GM12891 (cell line): ENCODE measurements at regions not wholly inside any gene's neighbourhood (a gene's known extent, or its start where the extent isn't known, plus 50 kb on each side); places are given as distances from the start of the nearest gene placed in this dataset.

ENCODE experiments used
- DNase-seq: peaks from one replicate; pipeline ENCODE4 v3.0.0; 2011; ENCODE audit warnings: low spot score; ENCODE audit not compliant: insufficient read length
- FAIRE-seq: peaks from 2 replicates; lab custom pipeline; 2011; peaks lifted over from hg19 to GRCh38; lab: Jason Lieb, UNC
- PAX5 ChIP-seq: IDR thresholded peaks from 2 replicates; pipeline ENCODE4 v1.6.1; 2011; ENCODE audit warnings: low read length, moderate library complexity, mild to moderate bottlenecking; ENCODE audit not compliant: insufficient read depth, severe bottlenecking
- POLR2A ChIP-seq: IDR thresholded peaks from 2 replicates; pipeline ENCODE4 v1.6.1; 2011; ENCODE audit warnings: low read depth, low read length, control low read depth
- POLR2AphosphoS5 ChIP-seq: IDR thresholded peaks from 2 replicates; pipeline ENCODE4 v1.6.1; 2011; ENCODE audit warnings: low read depth, low read length, control low read depth
- POU2F2 ChIP-seq: IDR thresholded peaks from 2 replicates; pipeline ENCODE4 v1.6.1; 2011; ENCODE audit warnings: low read depth, mild to moderate bottlenecking, control low read depth, low read length, moderate library complexity
- SPI1 ChIP-seq: IDR thresholded peaks from 2 replicates; pipeline ENCODE4 v1.6.1; 2011; ENCODE audit warnings: low read depth, low read length, control low read depth
- TAF1 ChIP-seq: IDR thresholded peaks from 2 replicates; pipeline ENCODE4 v1.6.1; 2011; ENCODE audit warnings: low read depth, low read length, control low read depth

DNA sequence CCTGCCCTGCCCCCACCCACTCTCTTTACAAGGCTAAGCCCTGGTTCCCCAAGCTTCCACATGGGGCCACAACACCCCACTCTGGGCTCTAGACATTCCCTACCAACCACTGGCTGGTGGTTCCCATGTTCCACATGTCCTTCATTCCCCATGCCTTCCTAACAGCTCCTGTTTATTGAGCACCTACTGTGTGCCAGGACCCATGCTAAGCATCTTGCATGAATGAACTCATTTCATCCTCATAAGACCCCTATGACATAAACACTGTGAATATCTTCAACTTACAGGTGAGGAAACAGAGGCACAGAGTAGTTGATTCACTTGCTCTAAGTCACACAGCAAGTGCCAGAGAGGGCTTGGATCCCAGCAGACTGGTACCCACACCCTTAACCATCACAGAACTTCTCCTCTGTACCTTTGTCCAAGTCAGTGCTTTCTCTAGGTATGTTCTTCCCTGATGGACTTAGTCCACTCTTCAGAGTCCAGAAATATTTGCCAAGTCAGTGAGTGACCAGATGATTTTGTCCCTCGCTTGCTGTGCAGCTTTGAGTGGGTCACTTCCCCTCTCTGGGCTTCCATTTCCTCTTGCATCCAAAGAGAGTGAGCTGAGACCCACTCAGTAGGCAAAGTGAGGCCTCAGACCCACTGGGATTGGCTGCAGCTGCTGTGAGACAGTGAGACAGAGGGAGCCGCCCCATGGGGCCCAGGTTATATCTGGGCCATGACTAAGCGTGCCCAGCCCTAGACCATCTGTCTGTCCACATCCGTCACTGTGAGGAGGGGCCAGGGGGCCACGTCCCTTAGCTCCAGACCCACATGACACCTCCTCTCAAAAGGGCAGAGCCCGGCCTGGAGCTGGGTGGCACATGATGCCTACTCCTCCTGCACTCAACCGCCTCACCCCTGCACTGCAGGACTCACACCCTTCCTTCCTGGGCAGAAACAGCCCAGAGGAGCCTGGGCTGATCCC, 132.4 kb downstream of the MN1 start:
- FAIRE-seq (no peak), DNase-seq (no peak)
- TF ChIP-seq PAX5 (no peak), SPI1 (no peak), POLR2A (no peak), TAF1 (no peak), POLR2AphosphoS5 (no peak), POU2F2 (no peak)

DNA sequence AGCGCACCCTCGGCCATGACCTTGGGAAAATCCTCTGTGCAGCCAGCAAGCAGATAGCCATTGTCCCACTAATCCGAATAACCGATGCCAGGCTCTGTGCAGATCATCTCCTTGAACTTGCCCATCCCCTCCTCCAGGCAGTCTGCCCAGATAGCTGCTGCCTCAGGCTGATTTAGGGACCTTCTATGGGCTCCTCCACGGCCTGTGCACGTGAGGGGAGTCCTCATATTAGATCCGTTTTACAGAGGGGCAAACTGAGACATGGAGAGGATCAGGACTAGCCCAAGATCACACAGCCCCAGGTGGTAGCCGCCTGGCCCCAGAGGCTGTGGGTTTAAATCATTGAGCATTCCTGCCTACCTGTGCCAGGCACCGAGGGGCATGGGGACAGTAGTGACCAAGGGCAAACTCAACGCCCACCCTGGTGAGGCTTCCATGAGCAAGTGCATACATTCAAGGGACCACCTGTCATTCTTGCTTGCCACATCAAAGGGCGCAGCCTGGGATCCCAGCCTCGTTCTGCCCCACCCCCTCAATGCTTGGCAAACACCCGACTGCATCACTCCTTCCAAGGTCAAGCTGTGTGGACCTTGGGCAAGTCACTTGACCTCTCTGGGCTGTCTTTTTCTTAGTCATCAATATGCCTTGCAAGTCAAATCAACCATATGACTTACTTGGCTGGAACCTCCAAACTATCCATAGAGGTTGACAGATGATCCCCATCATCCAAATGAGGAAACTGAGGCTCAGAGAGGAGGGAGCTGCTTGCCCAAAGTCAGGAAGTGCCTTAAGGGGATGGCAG, 131.6 kb downstream of the MN1 start:
- TF ChIP-seq TAF1: no peak
- TF ChIP-seq POLR2A: no peak
- TF ChIP-seq PAX5: no peak
- TF ChIP-seq POLR2AphosphoS5: no peak
- no peak for TF ChIP-seq POU2F2
- TF ChIP-seq SPI1: no peak
- DNase-seq (no peak), FAIRE-seq (no peak)

DNA sequence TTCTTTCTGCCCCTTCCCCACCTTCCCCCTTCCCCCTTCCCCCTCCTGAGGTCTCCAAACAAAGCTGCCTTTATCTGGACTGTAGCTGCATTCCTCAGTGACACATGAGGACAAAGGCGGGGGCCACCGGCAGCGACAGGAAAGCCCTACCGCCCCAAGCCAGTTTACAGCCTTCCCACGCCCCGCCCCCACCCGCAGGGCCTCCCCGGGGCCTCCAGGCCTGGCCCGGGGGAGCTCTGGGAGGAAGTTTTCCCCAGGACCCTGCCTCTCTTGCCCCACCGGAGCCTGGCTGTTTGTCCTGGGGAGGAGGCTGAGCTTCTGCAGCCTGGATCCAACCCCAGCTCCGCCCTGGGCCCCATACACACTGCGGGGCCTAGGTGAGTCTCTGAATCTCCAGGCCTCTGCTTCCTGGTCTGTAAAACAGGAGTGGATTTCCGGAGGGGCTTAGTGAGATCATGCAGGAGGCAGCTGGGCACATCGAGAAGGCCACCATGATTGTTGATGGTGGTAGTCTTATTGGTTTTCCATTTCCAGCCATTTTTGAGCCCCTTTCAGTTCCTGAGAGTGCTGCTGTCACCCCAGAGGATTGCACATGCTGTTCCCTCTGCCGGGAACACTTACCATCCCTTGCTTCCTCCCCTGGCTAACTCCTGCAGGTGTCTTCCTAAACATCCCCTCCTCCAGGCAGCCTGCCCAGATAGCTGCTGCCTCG, 130.7 kb downstream of the MN1 start:
- no peak for FAIRE-seq
- no peak for DNase-seq
- TF ChIP-seq TAF1: no peak
- TF ChIP-seq SPI1: no peak
- TF ChIP-seq POLR2AphosphoS5: no peak
- TF ChIP-seq POU2F2: no peak
- no peak for TF ChIP-seq POLR2A
- TF ChIP-seq PAX5: no peak

DNA sequence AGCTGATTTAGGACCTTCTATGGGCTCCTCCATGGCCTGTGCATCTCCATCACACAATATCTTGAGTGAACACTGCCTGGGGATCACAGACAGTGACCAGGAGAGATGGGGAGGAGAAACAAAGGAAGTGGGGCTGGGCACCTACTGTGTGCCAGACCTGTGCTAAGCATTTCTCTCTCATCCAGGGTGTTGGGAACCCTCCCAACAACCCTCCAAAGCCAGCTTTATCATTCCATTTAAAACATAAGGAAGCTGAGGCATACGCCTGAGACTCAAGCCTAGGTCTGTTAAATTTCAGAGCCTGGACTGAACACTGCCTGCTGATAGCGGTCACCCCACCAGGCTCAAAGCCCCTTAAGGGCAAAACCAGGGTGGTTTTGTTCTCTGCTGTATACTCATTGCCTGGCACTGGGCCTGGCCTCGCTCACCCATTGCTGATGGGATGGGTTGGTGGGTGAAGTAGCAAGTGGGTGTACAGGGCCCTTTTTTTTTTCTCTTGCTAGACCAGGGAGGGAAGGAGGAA, 130.1 kb downstream of the MN1 start:
- FAIRE-seq (no peak), DNase-seq (no peak)
- no peak for TF ChIP-seq SPI1
- no peak for TF ChIP-seq POLR2AphosphoS5
- TF ChIP-seq PAX5: no peak
- no peak for TF ChIP-seq POLR2A
- TF ChIP-seq TAF1: no peak
- no peak for TF ChIP-seq POU2F2

DNA sequence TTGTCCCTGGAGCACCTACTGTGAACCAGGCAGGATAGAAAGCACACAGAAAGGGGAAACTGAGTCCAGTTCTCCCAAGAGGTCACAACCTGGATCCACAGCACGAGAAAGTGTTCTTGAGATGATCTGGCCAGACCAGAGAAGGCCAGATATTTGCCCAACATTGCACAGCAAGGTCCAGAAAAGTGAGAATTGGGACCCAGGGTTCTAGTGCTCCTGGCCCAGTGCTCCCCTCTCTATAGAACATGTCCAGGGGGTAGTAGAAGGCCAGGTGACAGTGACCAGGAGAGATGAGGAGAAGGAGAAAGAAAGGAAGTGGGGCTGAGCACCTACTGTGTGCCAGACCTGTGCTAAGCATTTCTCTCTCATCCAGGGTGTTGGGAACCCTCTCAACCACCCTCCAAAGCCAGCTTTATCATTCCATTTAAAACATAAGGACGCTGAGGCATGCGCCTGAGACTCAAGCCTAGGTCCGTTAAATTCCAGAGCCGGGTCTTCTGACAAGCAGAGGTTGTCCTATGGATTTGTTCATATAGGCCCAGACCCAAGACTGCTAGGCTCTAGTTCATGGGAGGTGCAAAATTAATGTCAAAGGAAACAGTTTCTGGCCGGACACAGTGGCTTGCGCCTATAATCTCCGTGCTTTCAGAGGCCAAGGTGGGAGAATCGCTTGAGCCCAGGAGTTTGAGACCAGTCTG, 128.7 kb downstream of the MN1 start:
- FAIRE-seq: no peak
- DNase-seq: no peak
- TF ChIP-seq POLR2A (no peak), TAF1 (no peak), PAX5 (no peak), SPI1 (no peak), POU2F2 (no peak), POLR2AphosphoS5 (no peak)

DNA sequence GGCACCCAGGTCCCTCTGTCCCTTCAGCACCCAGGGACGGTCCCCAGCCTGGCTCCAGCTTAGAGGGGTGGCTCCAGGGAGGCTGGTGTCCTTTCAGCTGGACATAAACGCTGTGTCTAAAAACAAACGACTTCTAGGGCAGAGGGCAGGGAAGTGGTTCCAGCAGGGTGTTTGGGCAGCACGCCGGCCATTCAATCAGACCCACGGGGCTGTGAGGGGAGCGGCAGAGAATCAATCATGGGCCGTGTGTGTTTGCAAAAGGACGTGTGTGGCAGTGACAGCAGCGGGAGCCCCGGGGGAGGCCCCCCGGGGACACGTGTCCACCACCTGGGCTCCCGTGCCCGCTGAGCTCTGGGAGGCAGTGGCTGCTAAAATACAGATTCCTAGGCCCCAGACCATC, 127.7 kb downstream of the MN1 start:
- DNase-seq: no peak
- no peak for FAIRE-seq
- TF ChIP-seq SPI1 (no peak), PAX5 (no peak), POU2F2 (no peak), TAF1 (no peak), POLR2A (no peak), POLR2AphosphoS5 (no peak)

DNA sequence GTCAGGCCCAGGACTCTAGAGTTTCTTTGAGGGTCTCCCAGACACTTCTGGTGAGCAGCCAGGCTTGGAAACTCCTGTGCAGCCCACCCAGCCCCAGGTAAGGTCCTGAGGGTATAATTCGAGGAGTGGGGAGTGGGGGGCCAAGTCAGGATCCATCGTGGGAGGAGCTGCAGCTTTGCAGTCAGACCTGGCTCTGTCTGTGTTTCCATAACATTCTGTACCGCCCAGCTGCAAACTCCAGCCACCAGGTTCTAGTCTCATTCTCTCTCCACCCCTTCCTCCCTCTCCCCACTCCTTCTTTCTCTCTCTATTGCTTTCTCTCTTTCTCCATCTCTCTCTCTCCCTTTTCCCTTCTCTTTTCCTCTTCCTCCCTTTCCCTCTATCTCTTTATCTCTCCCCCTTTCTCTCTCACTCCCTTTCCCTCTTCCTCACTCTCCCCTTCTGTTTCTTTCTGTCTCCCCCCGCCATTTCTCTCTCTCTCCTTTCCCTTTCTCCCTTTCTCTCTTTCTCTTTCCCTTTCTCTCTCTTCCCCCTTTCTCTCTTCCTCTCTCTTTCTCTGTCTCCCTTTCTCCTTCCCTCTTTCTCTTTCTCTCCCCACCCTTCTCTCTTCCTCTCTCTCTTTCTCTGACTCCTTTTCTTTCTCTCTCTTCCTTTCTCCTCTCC, 127.2 kb downstream of the MN1 start:
- FAIRE-seq (no peak), DNase-seq (no peak)
- TF ChIP-seq PAX5 (no peak), SPI1 (no peak), POLR2AphosphoS5 (no peak), TAF1 (no peak), POU2F2 (no peak), POLR2A (no peak)
